GM19023 (cell line): ENCODE measurements at regions not wholly inside any gene's neighbourhood (a gene's known extent, or its start where the extent isn't known, plus 50 kb on each side); places are given as distances from the start of the nearest gene placed in this dataset.

Source experiments
- ATAC-seq: cut with Tn5 transposase; IDR thresholded peaks from one replicate; pipeline ENCODE4 v1.9.1; 2021; ENCODE audit warnings: mild to moderate bottlenecking, moderate library complexity; ENCODE audit not compliant: unreplicated experiment

GRCh38 chr2:52886556-52886955 lies 881.0 kb upstream of the CHAC2 start:
- ATAC-seq: no peak

GRCh38 chr2:52884761-52885352 lies 882.7 kb upstream of the CHAC2 start:
- ATAC-seq: no peak

GRCh38 chr2:52882974-52883373 lies 884.6 kb upstream of the CHAC2 start:
- ATAC-seq: no peak

GRCh38 chr2:52881606-52882005 lies 886.0 kb upstream of the CHAC2 start:
- no peak for ATAC-seq

- ATAC-seq: no peak
These were observed 886.7 kb upstream of the CHAC2 start for GRCh38 chr2:52880872-52881271.

GRCh38 chr2:52879561-52879960 lies 888.0 kb upstream of the CHAC2 start:
- ATAC-seq: no peak

- ATAC-seq: no peak
These were observed 889.9 kb upstream of the CHAC2 start for GRCh38 chr2:52877703-52878102.

GRCh38 chr2:52874466-52875106 lies 893.0 kb upstream of the CHAC2 start:
- ATAC-seq: no peak

- ATAC-seq: no peak
These were observed 904.8 kb upstream of the CHAC2 start for GRCh38 chr2:52862801-52863200.

- ATAC-seq: no peak
These were observed 906.0 kb upstream of the CHAC2 start for GRCh38 chr2:52861596-52861995.

GRCh38 chr2:52859065-52859464 lies 908.5 kb upstream of the CHAC2 start:
- no peak for ATAC-seq

- no peak for ATAC-seq
These were observed 909.9 kb upstream of the CHAC2 start for GRCh38 chr2:52857722-52858121.

- ATAC-seq: no peak
These were observed 915.6 kb upstream of the CHAC2 start for GRCh38 chr2:52852006-52852405.

- no peak for ATAC-seq
These were observed 922.7 kb upstream of the CHAC2 start for GRCh38 chr2:52844701-52845423.

GRCh38 chr2:52835909-52836308 lies 931.7 kb upstream of the CHAC2 start:
- no peak for ATAC-seq

GRCh38 chr2:52831216-52831615 lies 936.4 kb upstream of the CHAC2 start:
- no peak for ATAC-seq

- no peak for ATAC-seq
These were observed 939.5 kb upstream of the CHAC2 start for GRCh38 chr2:52828112-52828511.

- no peak for ATAC-seq
These were observed 946.0 kb upstream of the CHAC2 start for GRCh38 chr2:52821631-52822030.

- ATAC-seq: no peak
These were observed 948.6 kb upstream of the CHAC2 start for GRCh38 chr2:52818958-52819357.

GRCh38 chr2:52810460-52810859 lies 957.1 kb upstream of the CHAC2 start:
- ATAC-seq: peak; percentile 48

- ATAC-seq: no peak
These were observed 961.6 kb upstream of the CHAC2 start for GRCh38 chr2:52805901-52806410.

GRCh38 chr2:52794581-52794980 lies 973.0 kb upstream of the CHAC2 start:
- no peak for ATAC-seq
